ENCODE measurements at regions not wholly inside any gene's neighbourhood (a gene's known extent, or its start where the extent isn't known, plus 50 kb on each side); places are given as distances from the start of the nearest gene placed in this dataset.

- DNase-seq: peak; percentile 44
Observed at GRCh38 chr1:209248649-209249279, 334.8 kb upstream of the CAMK1G start.

GRCh38 chr1:209249280-209249670 lies 334.2 kb upstream of the CAMK1G start:
- DNase-seq: no peak

GRCh38 chr1:209249785-209250440 lies 333.6 kb upstream of the CAMK1G start:
- DNase-seq: no peak

- no peak for DNase-seq
Observed at GRCh38 chr1:209250861-209251636, 332.5 kb upstream of the CAMK1G start.

GRCh38 chr1:209256766-209257350 lies 326.7 kb upstream of the CAMK1G start:
- no peak for DNase-seq

- DNase-seq: no peak
Observed at GRCh38 chr1:209257454-209257853, 326.1 kb upstream of the CAMK1G start.

- DNase-seq: no peak
Observed at GRCh38 chr1:209260136-209260535, 323.4 kb upstream of the CAMK1G start.

GRCh38 chr1:209262631-209263030 lies 320.9 kb upstream of the CAMK1G start:
- no peak for DNase-seq

- no peak for DNase-seq
Observed at GRCh38 chr1:209265301-209265700, 318.2 kb upstream of the CAMK1G start.

- DNase-seq: no peak
Observed at GRCh38 chr1:209266590-209267205, 316.8 kb upstream of the CAMK1G start.

- DNase-seq: no peak
Observed at GRCh38 chr1:209267968-209268367, 315.5 kb upstream of the CAMK1G start.

- no peak for DNase-seq
Observed at GRCh38 chr1:209268479-209268878, 315.0 kb upstream of the CAMK1G start.

GRCh38 chr1:209276321-209276720 lies 307.2 kb upstream of the CAMK1G start:
- DNase-seq: no peak

GRCh38 chr1:209277662-209278061 lies 305.9 kb upstream of the CAMK1G start:
- DNase-seq: no peak

GRCh38 chr1:209291715-209292114 lies 291.8 kb upstream of the CAMK1G start:
- DNase-seq: no peak

- peak; percentile 67 for DNase-seq
Observed at GRCh38 chr1:209302779-209303568, 280.5 kb upstream of the CAMK1G start.

GRCh38 chr1:209304166-209304565 lies 279.3 kb upstream of the CAMK1G start:
- DNase-seq: no peak

- DNase-seq: no peak
Observed at GRCh38 chr1:209305221-209305954, 278.1 kb upstream of the CAMK1G start.

- DNase-seq: no peak
Observed at GRCh38 chr1:209307846-209308245, 275.7 kb upstream of the CAMK1G start.

GRCh38 chr1:209309198-209309597 lies 274.3 kb upstream of the CAMK1G start:
- DNase-seq: no peak

- DNase-seq: no peak
Observed at GRCh38 chr1:209311770-209312169, 271.7 kb upstream of the CAMK1G start.

GRCh38 chr1:209316929-209317328 lies 266.6 kb upstream of the CAMK1G start:
- DNase-seq: no peak

Data from inflammatory macrophage treated with lipopolysaccharide for 4 hours (primary cell).